Brain microvascular endothelial cell (primary cell): ENCODE measurements at regions not wholly inside any gene's neighbourhood (a gene's known extent, or its start where the extent isn't known, plus 50 kb on each side); places are given as distances from the start of the nearest gene placed in this dataset.

Experiments used
- DNase-seq: peaks from one replicate; pipeline ENCODE4 v3.0.0-alpha.2; 2020
- H3K27ac ChIP-seq: fragments of 250-450 bp; sonication (Bioruptor Pico); 2 replicates; pipeline ENCODE4 v1.5.1; 2020; ENCODE audit warnings: mild to moderate bottlenecking, moderate library complexity
- H3K27me3 ChIP-seq: fragments of 250-450 bp; sonication (Bioruptor Pico); replicated peaks from 2 replicates; pipeline ENCODE4 v1.5.1; 2020; ENCODE audit warnings: mild to moderate bottlenecking
- H3K36me3 ChIP-seq: fragments of 250-450 bp; sonication (Bioruptor Pico); replicated peaks from 2 replicates; pipeline ENCODE4 v1.5.1; 2020; ENCODE audit warnings: mild to moderate bottlenecking
- H3K4me3 ChIP-seq: 2 replicates; pipeline ENCODE4 v1.5.1; 2011; ENCODE audit warnings: low read depth, mild to moderate bottlenecking, control low read depth, low read length, moderate library complexity
- in situ Hi-C: cut with HindIII; loops from 2 replicates; pipeline ENCODE4 v1.10.0; 2017; ENCODE audit warnings: low sequenced_read_pairs, low pct_ligation_motif_present
- TF ChIP-seq, protein P1 (sequence below): IDR thresholded peaks from 2 replicates; pipeline ENCODE4 v1.5.1; 2011; ENCODE audit warnings: low read depth, mild to moderate bottlenecking, moderate library complexity, low read length, control low read depth, inconsistent platforms; ENCODE audit errors: missing control alignments

DNA sequence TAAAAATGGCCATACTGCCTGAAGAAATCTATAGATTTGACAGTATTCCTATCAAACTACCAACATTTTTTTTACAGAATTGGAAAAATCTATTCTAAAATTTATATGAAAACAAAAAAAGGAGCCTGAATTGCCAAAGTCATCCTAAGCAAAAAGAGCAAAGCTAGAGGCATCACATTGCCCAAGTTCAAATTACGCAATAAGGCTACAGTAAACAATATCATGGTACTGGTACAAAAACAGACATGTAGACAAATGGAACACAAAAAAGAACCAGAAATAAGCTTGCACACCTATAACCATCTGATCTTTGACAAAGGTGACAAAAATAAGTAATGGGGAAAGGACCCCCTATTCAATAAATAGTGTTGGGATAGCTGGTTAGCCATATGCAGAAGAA lies 50.2 kb upstream of the THSD7B start:
- DNase-seq: no peak
- no peak overlapping the region for H3K4me3 ChIP-seq
- no peaks in the 10 kb centered on the region for H3K36me3 ChIP-seq
- TF ChIP-seq, protein P1, sequence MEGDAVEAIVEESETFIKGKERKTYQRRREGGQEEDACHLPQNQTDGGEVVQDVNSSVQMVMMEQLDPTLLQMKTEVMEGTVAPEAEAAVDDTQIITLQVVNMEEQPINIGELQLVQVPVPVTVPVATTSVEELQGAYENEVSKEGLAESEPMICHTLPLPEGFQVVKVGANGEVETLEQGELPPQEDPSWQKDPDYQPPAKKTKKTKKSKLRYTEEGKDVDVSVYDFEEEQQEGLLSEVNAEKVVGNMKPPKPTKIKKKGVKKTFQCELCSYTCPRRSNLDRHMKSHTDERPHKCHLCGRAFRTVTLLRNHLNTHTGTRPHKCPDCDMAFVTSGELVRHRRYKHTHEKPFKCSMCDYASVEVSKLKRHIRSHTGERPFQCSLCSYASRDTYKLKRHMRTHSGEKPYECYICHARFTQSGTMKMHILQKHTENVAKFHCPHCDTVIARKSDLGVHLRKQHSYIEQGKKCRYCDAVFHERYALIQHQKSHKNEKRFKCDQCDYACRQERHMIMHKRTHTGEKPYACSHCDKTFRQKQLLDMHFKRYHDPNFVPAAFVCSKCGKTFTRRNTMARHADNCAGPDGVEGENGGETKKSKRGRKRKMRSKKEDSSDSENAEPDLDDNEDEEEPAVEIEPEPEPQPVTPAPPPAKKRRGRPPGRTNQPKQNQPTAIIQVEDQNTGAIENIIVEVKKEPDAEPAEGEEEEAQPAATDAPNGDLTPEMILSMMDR: no peak
- in situ Hi-C loops: no loop called here
- no peak overlapping the region for H3K27ac ChIP-seq
- H3K27me3 ChIP-seq: no peaks in the 10 kb centered on the region

DNA sequence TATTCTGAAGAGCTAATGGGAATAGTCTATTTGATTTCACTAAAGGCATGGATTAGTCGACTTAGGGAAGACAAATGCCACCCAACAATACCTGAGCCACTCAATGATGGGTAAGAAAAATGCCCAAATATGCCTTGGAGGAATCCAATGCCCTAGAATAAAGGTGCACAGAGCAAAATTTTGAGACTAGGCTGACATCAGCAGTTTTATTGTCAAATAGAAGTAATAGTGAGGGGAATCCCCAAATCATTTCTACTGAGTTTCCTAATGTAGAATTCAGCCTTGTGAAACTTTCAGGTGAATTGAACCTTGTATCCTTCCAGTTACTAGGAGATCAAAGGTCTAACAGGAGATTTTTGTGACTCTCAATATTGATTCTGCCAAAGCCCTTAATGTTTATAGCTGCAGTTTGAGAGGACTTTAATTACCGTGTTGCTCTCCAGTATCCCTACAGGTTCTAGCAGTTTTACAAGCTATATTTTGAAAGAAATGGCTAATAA lies 50.8 kb upstream of the THSD7B start:
- TF ChIP-seq, protein P1: no peak
- no peak overlapping the region for H3K4me3 ChIP-seq
- no peaks in the 10 kb centered on the region for H3K27me3 ChIP-seq
- in situ Hi-C loops: no loop called here
- no peak overlapping the region for H3K27ac ChIP-seq
- no peaks in the 10 kb centered on the region for H3K36me3 ChIP-seq
- DNase-seq: no peak

DNA sequence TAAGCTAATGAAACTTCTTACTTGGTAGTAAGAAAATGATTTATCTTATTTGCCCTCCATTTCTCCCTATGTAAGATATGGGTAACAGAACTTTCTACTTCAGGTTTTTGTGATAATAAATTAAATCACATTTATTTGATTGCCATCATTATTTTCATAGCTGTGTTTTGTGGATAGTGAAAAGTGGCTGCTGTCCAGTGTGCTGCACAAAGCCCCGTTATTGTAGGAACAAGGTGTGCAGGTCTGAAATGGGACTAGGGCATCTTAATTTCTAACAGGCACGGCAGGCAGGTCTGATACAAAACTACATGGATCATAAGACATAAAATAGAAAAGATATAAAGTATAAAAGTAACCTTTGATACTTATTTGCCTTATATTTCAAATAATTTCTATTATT lies 51.6 kb upstream of the THSD7B start:
- TF ChIP-seq, protein P1: no peak
- in situ Hi-C loops: no loop called here
- no peak for DNase-seq
- H3K27me3 ChIP-seq: no peaks in the 10 kb centered on the region
- H3K36me3 ChIP-seq: no peaks in the 10 kb centered on the region
- no peak overlapping the region for H3K4me3 ChIP-seq
- H3K27ac ChIP-seq: no peak overlapping the region

DNA sequence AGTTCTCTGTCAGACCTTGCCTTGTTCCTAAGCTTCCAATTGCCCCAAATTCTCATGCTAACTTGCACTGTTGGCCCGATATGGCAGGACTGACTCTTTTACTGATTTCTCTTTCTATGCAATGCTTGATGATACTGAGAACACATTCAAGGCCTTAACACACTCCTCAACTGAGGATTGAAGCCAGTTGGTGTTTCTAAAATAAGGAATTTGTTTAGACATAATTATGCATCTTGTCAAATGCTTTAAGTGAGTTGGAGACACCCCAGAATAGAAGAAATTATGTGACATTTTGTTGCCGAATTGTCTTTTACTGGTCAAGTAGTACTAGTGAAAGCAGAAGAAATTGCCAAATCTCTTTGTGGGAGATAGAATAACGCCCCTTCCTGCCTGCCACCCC lies 60.0 kb upstream of the THSD7B start:
- DNase-seq: no peak
- in situ Hi-C loops: no loop called here
- H3K36me3 ChIP-seq: no peaks in the 10 kb centered on the region
- H3K4me3 ChIP-seq: no peak overlapping the region
- H3K27me3 ChIP-seq: no peaks in the 10 kb centered on the region
- H3K27ac ChIP-seq: no peak overlapping the region
- TF ChIP-seq, protein P1: no peak

DNA sequence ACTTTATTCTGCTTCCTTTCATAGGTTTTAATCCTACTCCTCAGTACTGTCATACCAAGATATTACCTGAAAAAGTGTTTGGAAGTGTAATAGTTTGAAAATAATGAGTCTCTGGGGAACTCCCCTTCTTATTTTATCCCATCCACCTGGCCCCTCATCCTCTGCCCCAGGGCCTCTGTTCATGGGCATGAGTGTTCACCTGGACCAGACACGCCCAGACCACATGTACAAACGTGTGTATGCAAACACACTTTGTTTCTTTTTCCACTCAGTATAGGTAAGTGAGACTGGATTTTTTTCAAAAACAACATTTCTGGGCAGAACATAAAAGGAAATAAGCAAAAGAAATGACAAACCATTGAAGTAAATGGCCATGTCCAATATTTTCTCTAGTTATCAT lies 62.1 kb upstream of the THSD7B start:
- H3K27ac ChIP-seq: no peak overlapping the region
- H3K27me3 ChIP-seq: no peaks in the 10 kb centered on the region
- in situ Hi-C loops: no loop called here
- H3K4me3 ChIP-seq: no peak overlapping the region
- TF ChIP-seq, protein P1: no peak
- DNase-seq: no peak
- no peaks in the 10 kb centered on the region for H3K36me3 ChIP-seq

DNA sequence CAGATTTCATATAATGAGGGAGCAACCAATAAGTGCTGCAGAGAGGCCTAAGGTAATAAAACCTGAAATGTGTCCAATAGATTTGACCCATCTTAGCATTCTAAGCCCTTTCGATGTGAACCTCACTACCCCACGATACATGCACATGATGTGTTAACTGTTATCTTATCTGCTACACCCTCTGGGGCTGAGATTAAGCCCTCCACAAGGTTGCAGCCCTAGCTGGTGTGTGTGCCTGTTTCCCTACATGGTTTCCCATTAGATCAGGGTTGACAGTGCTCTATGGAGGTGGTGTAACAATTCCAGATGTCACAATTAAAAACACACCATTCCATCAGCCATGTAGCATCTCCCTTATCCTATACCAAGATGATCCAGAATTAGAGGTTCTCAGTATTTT lies 68.9 kb upstream of the THSD7B start:
- Histone ChIP-seq H3K27me3 (no peaks in the 10 kb centered on the region), H3K36me3 (no peaks in the 10 kb centered on the region), H3K27ac (no peak overlapping the region), H3K4me3 (no peak overlapping the region)
- in situ Hi-C loops: no loop called here
- TF ChIP-seq, protein P1: no peak
- no peak for DNase-seq
